BLaER1 treated with 17β-estradiol and CSF1 and Interleukin-3, amounts not matched to agents 10 nM and 100 nM (cell line): ENCODE measurements at regions not wholly inside any gene's neighbourhood (a gene's known extent, or its start where the extent isn't known, plus 50 kb on each side); places are given as distances from the start of the nearest gene placed in this dataset.
"Not testable (repeated sequence)": the region's sequence is repeated elsewhere in the genome, so short reads cannot be mapped to it uniquely, and the experiment has no call there.

ENCODE experiments used
- H3K27ac ChIP-seq, 11 experiments: shearing (Covaris generic); formaldehyde crosslinking; 2 replicates each; pipeline ENCODE4 v1.8.1; 2022
- H3K27me3 ChIP-seq, 11 experiments: shearing (Covaris generic); formaldehyde crosslinking; 2 replicates each; pipeline ENCODE4 v1.8.1; 2022
- H3K36me3 ChIP-seq, 11 experiments: shearing (Covaris generic); formaldehyde crosslinking; 2 replicates each; pipeline ENCODE4 v1.8.1; 2022
- H3K4me1 ChIP-seq, 10 experiments: shearing (Covaris generic); formaldehyde crosslinking; 2 replicates each; pipeline ENCODE4 v1.8.1; 2022
- H3K4me2 ChIP-seq, 11 experiments: shearing (Covaris generic); formaldehyde crosslinking; 2 replicates each; pipeline ENCODE4 v1.8.1; 2022
- H3K4me3 ChIP-seq, 10 experiments: shearing (Covaris generic); formaldehyde crosslinking; 2 replicates each; pipeline ENCODE4 v1.8.1; 2022
- H3K9ac ChIP-seq, 11 experiments: shearing (Covaris generic); formaldehyde crosslinking; 2 replicates each; pipeline ENCODE4 v1.8.1; 2022
- H3K9me3 ChIP-seq, 11 experiments: shearing (Covaris generic); formaldehyde crosslinking; replicated peaks in 1 of 11; 2 replicates each; pipeline ENCODE4 v1.8.1; 2022
- H4K20me1 ChIP-seq, 11 experiments: shearing (Covaris generic); formaldehyde crosslinking; 2 replicates each; pipeline ENCODE4 v1.8.1; 2022
- Cebpa-rat ChIP-seq, 11 experiments: shearing (Covaris generic); IDR thresholded peaks; 2 replicates each; pipeline ENCODE4 v1.8.1; 2022

- no peaks in the 10 kb centered on the region for H3K27me3 ChIP-seq
- no peaks in the 10 kb centered on the region for H3K4me1 ChIP-seq
- no peaks in the 10 kb centered on the region for H4K20me1 ChIP-seq
- H3K9me3 ChIP-seq, result peaks cover 16 to 25% (median 21%) of the 10 kb centered on the region in 11 experiments
- H3K36me3 ChIP-seq, result no peaks in the 10 kb centered on the region
- no peak overlapping the region for H3K4me2 ChIP-seq
- H3K27ac ChIP-seq, result no peak overlapping the region
- no peak for TF ChIP-seq Cebpa-rat (IDR thresholded peaks at IDR 0.05)
- no peak overlapping the region for H3K9ac ChIP-seq
- H3K4me3 ChIP-seq, result no peak overlapping the region
Measured at GRCh38 chr11:13576995-13577394, 81.2 kb upstream of the PTH start.

- H3K4me1 ChIP-seq, H3K27me3 ChIP-seq, H3K27ac ChIP-seq, H3K36me3 ChIP-seq, H3K4me3 ChIP-seq, H3K9ac ChIP-seq, H4K20me1 ChIP-seq, H3K4me2 ChIP-seq: not testable (repeated sequence)
- peaks cover 6 to 13% (median 9%) of the 10 kb centered on the region in 11 experiments; a peak in 17 of 22 replicates for H3K9me3 ChIP-seq
Measured at GRCh38 chr11:13575385-13575784, 79.6 kb upstream of the PTH start.

- 0 out of 22 replicates have a peak, but pooled peaks cover 0 to 4% (median 0%) of the 10 kb centered on the region in 11 experiments for H3K9me3 ChIP-seq
- no peak for TF ChIP-seq Cebpa-rat (IDR thresholded peaks at IDR 0.05)
- no peak overlapping the region for H3K9ac ChIP-seq
- H3K4me3 ChIP-seq, result no peak overlapping the region
- H3K27ac ChIP-seq, result no peak overlapping the region
- no peaks in the 10 kb centered on the region for H3K36me3 ChIP-seq
- no peak overlapping the region for H3K4me2 ChIP-seq
- no peaks in the 10 kb centered on the region for H3K4me1 ChIP-seq
- H4K20me1 ChIP-seq, result no peaks in the 10 kb centered on the region
- H3K27me3 ChIP-seq, result no peaks in the 10 kb centered on the region
Measured at GRCh38 chr11:13567551-13567950, 71.8 kb upstream of the PTH start.

- H3K4me1 ChIP-seq, result no peaks in the 10 kb centered on the region
- H3K4me3 ChIP-seq, result no peak overlapping the region
- H3K36me3 ChIP-seq, result no peaks in the 10 kb centered on the region
- H4K20me1 ChIP-seq, result no peaks in the 10 kb centered on the region
- H3K4me2 ChIP-seq, result no peak overlapping the region
- H3K9me3 ChIP-seq, result no peaks in the 10 kb centered on the region
- no peak overlapping the region for H3K9ac ChIP-seq
- H3K27ac ChIP-seq, result no peak overlapping the region
- no peaks in the 10 kb centered on the region for H3K27me3 ChIP-seq
- TF ChIP-seq Cebpa-rat (IDR thresholded peaks at IDR 0.05), result no peak
Measured at GRCh38 chr11:13561860-13562259, 66.1 kb upstream of the PTH start.

GRCh38 chr11:13560341-13560740 is 64.5 kb upstream of the PTH start:
- H3K4me2 ChIP-seq, H3K27me3 ChIP-seq, H3K4me3 ChIP-seq, H3K9me3 ChIP-seq, H3K36me3 ChIP-seq, H3K9ac ChIP-seq, H3K4me1 ChIP-seq, H3K27ac ChIP-seq, H4K20me1 ChIP-seq: not testable (repeated sequence)

GRCh38 chr11:13552784-13553183 is 57.0 kb upstream of the PTH start:
- no peak for TF ChIP-seq Cebpa-rat (IDR thresholded peaks at IDR 0.05)
- H3K27ac ChIP-seq, result no peak overlapping the region
- H3K4me1 ChIP-seq, result no peaks in the 10 kb centered on the region
- H3K27me3 ChIP-seq, result no peaks in the 10 kb centered on the region
- peaks cover 0 to 12% (median 6%) of the 10 kb centered on the region in 11 experiments; a peak in 12 of 22 replicates for H3K9me3 ChIP-seq
- H3K4me2 ChIP-seq, result no peak overlapping the region
- H3K36me3 ChIP-seq, result no peaks in the 10 kb centered on the region
- no peak overlapping the region for H3K9ac ChIP-seq
- H3K4me3 ChIP-seq, result no peak overlapping the region
- H4K20me1 ChIP-seq, result no peaks in the 10 kb centered on the region

GRCh38 chr11:13551834-13552233 is 56.0 kb upstream of the PTH start:
- H3K4me2 ChIP-seq, result no peak overlapping the region
- H3K4me3 ChIP-seq, result no peak overlapping the region
- no peaks in the 10 kb centered on the region for H4K20me1 ChIP-seq
- H3K9ac ChIP-seq, result no peak overlapping the region
- H3K36me3 ChIP-seq, result no peaks in the 10 kb centered on the region
- no peak overlapping the region for H3K27ac ChIP-seq
- no peak for TF ChIP-seq Cebpa-rat (IDR thresholded peaks at IDR 0.05)
- peaks cover 7 to 21% (median 16%) of the 10 kb centered on the region in 11 experiments for H3K9me3 ChIP-seq
- no peaks in the 10 kb centered on the region for H3K27me3 ChIP-seq
- H3K4me1 ChIP-seq, result no peaks in the 10 kb centered on the region

- H3K36me3 ChIP-seq, result no peaks in the 10 kb centered on the region; a peak in 1 of 22 replicates
- H3K4me1 ChIP-seq, result no peaks in the 10 kb centered on the region
- H3K27ac ChIP-seq, result no peak overlapping the region
- peaks cover 18 to 32% (median 27%) of the 10 kb centered on the region in 11 experiments for H3K9me3 ChIP-seq
- H3K4me2 ChIP-seq, result no peak overlapping the region
- no peak for TF ChIP-seq Cebpa-rat (IDR thresholded peaks at IDR 0.05)
- H3K4me3 ChIP-seq, result no peak overlapping the region
- no peaks in the 10 kb centered on the region for H3K27me3 ChIP-seq
- no peak overlapping the region for H3K9ac ChIP-seq
- H4K20me1 ChIP-seq, result no peaks in the 10 kb centered on the region
Measured at GRCh38 chr11:13550761-13551160, 55.0 kb upstream of the PTH start.

GRCh38 chr11:13546092-13546491 is 50.3 kb upstream of the PTH start:
- not testable (repeated sequence) for H3K4me1 ChIP-seq, H3K27ac ChIP-seq, H3K9ac ChIP-seq, H3K4me2 ChIP-seq, H3K36me3 ChIP-seq, H4K20me1 ChIP-seq, H3K4me3 ChIP-seq, H3K27me3 ChIP-seq
- H3K9me3 ChIP-seq, result peaks cover 39 to 58% (median 46%) of the 10 kb centered on the region in 11 experiments
